ENCODE measurements at regions not wholly inside any gene's neighbourhood (a gene's known extent, or its start where the extent isn't known, plus 50 kb on each side); places are given as distances from the start of the nearest gene placed in this dataset.
"Not testable (repeated sequence)": the region's sequence is repeated elsewhere in the genome, so short reads cannot be mapped to it uniquely, and the experiment has no call there.

GRCh38 chr1:146710838-146711521, 227.1 kb upstream of the NBPF12 start:
- not testable (repeated sequence) for DNase-seq

GRCh38 chr1:146709302-146709701, 228.8 kb upstream of the NBPF12 start:
- DNase-seq, result not testable (repeated sequence)

GRCh38 chr1:146704162-146704724, 233.9 kb upstream of the NBPF12 start:
- not testable (repeated sequence) for DNase-seq

GRCh38 chr1:146701320-146701719, 236.8 kb upstream of the NBPF12 start:
- DNase-seq, result not testable (repeated sequence)

DNA sequence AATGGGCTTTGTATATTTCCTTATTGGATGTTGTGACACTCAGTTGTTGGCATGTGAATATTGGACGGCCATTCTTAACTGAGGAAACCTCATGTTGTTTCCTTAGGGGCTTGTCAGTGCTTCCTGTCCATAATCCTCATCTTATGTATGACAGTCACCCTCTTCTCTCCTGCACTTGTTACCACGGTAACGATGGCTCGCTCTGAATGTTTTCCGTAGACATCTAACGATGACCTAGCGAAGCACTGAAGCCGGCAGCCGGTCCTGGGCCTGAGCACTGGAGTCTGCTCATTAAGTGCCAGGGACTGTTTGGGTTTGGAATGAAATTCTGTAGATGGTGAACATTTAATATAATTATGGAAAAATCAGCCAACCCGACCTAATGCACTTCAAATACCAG, 242.7 kb upstream of the NBPF12 start:
- DNase-seq, result not testable (repeated sequence)

DNA sequence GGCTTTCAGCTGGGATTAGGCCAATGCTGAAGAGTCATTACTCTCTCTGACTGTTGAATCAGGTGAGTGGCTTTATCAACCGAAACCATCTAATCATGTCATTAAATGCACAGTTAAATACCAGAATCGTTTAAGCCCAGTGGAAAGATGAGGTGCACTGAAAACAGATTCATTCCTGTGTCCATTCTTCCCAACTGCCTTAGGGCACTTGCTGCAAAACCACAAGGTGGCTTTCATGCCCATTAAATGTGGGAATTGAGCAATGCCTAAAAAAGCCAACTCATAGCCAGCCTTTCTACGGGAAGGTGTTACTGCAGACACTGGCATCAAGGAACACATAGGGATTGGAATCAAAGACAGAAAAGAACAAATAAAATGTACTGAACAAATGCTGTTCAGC, 246.3 kb upstream of the NBPF12 start:
- not testable (repeated sequence) for DNase-seq

DNA sequence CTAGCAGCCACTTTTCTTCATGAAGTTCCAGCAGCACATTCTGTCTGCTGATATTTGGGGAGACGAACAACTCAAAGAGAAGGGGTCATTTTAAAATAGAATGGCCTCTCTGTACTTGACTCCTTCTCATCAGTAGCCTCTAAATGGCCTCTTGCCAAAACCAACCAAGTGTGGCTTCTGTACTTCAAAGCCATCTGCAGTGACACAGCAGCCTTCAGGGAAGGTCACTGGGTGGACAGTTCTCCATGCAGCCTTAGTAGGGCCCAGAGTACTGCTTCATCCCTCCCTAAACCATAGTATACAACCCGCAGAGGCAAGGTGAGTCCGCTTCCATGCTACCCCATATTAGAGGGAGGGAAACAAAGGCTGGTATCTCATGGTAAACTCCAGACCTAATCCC, 249.2 kb upstream of the NBPF12 start:
- DNase-seq, result not testable (repeated sequence)

DNA sequence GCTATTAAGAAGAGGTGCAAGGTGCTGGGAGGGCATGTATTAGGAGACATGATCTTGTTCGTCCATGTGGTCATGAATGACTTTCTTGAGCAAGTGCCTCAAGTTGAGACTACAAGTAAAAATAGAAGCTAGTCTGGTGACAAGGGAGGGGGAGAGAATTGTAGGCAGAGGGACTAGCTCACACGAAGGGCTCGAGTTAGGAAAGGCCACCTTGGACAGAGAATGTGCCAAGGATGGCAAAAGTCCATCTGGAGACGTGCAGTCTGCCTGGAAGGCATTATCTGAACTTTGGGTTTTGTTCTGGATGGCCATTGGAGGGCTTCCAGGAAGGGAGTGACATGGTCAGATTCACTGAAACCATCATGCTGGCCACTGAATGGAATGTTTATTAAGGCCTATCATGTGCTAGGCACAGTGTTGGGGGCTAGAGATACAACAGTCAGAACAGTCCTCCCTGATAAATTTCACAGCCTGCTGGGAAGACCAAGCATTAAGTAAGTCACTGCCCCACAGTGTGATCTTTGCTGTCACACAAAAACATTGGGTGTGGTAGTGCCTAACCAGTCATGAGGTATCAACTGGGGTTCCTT, 251.3 kb upstream of the NBPF12 start:
- DNase-seq, result not testable (repeated sequence)

DNA sequence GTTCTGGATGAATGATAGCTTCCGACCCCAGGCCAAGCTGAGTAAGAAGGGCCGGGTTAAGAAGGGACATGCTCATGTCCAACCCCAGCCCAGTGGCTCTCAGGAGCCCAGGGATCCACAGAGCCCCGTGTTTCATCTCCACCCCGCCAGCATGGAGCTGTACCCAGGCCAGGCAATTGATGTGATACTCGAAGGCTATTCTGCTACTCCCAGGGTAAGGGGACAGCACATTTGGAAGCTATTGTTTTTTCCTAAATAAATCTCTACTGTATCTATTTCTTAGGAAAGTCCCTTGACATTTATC, 255.0 kb upstream of the NBPF12 start:
- DNase-seq, result not testable (repeated sequence)

DNA sequence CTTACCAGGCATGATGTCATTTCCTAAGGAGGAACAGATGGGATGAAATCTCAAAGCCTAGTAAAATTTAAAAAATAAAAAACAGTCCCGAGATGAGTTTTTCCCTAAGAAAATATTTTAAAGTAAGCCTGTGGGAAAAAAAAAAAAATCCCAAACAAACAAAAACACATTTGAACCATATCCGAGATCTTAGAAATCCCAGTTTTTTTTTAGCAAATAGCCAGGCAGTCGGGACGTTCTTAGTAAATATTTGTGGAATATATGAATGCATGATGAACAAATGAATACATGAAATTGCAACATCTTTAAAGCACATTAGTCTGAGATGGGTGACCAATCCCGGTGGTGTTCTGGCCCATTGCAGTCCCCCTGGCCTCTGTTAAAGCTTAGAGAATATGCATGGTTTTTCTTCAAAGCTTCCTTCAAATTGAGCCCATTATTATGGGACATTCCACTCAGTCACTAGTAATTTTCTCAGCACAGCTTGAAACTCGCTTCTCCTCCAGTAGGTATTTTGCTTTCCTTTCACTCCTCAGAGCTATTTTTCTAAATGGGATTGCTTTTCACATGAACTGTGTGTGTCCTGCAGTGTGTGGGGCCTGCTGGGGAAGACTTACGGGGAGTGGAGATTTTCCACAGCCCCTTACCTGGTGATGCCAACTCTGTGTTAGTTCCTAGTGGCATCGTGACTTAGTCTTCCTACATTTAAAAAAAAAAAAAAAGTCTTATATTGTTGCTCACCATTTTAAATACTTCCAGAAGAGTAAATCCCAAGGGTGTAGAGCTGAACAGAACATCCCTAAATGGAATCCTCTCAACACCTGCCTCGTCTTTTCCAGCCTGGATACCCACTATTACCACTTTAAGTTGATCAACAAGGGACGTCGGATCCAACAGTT, 255.6 kb upstream of the NBPF12 start:
- DNase-seq, result not testable (repeated sequence)

- DNase-seq, result not testable (repeated sequence)
These were observed 264.3 kb upstream of the NBPF12 start for GRCh38 chr1:146673729-146674299.

DNA sequence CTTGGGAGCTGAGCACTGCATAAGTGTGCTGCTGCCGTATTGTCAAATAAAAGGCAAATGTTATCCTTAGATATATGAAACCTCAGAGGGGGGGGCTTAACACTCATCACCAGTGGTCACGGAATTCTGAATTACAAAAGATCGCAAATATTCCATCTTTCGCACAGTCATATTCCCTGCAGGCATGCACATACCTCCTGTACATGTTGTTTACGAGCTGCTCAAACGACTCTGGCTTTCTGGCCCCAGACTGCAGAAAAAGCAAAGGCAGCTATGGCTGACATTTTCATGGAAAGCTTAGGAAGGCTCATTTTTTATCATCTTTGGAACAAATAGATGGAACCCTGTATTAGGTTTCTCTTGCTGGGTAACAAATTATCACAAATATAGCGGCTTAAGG, 265.5 kb upstream of the NBPF12 start:
- DNase-seq, result not testable (repeated sequence)

- not testable (repeated sequence) for DNase-seq
These were observed 266.5 kb upstream of the NBPF12 start for GRCh38 chr1:146671588-146671987.

DNA sequence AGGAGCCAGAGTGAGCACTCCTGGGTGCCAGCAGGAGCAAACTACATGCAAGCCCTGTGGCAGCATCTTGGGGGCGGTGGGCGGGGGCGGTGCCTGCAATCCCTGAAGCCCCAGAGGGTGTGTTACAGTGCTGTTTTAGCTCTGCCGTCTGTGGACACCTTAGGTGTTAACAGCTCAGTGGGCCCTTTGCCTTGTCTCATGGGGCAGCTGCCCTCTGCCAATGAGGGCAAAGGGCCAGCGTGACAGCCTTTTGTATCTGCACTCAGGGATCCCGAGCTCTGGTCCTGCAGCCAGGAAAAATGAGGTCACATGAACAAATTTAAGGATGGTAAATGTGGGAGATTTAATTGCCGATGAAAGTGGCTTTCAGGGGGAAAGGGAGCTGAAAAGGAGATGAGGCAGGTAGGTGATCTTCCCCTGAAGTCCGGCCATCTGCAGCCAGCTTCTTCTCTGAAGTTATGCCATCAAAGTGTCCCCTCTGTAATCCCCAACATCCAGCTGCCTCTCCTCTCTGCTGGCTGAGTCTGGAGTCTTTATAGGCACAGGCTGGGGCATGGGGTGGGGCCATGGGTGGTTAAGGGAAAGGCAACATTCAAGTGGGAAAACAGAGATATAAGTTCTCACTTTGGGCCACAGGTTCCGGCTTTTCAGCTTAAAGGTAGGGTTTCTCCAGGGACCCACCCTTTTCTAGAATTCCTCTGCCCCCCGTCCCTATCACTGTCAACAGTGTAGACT, 267.1 kb upstream of the NBPF12 start:
- DNase-seq, result not testable (repeated sequence)

DNA sequence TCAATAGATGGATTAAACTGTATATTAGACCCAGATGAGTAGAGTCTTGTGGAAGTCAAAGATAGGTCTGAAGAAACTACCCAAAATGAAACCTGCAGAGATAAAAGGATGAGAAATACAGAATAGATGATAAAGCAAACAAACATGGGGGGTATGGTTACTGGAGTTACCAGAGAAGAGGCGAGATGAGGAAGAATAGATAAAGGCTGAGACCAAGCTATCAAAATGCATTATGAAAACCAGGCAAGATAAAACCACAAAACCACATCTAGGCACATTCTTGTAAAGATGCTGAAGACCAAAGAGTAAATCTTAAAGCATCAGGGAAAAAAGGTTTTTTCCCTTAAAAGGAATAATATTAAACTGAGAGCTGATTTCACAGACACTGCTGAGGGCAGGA, 271.8 kb upstream of the NBPF12 start:
- not testable (repeated sequence) for DNase-seq

DNA sequence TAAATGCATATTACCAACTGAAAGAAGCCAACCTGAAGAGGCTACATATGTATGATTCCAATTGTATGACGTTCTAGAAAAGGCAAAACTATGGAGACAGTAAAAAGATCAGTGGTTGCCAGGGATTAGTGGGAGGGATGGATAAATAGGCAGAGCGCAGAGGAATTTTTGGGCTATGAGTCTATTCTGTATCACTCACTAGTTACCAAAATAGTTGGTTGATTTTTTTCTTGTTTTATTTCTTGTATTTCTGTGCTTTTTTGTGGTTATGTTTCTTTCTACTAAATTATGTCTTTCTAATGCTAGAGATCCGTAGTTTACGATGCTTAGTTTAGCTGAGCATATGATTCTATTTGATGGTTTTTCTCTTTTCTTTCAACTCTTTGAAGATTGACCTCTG, 277.9 kb upstream of the NBPF12 start:
- DNase-seq, result not testable (repeated sequence)

GRCh38 chr1:146656356-146657060, 281.6 kb upstream of the NBPF12 start:
- DNase-seq, result not testable (repeated sequence)

- DNase-seq, result not testable (repeated sequence)
These were observed 283.4 kb upstream of the NBPF12 start for GRCh38 chr1:146654763-146655162.

DNA sequence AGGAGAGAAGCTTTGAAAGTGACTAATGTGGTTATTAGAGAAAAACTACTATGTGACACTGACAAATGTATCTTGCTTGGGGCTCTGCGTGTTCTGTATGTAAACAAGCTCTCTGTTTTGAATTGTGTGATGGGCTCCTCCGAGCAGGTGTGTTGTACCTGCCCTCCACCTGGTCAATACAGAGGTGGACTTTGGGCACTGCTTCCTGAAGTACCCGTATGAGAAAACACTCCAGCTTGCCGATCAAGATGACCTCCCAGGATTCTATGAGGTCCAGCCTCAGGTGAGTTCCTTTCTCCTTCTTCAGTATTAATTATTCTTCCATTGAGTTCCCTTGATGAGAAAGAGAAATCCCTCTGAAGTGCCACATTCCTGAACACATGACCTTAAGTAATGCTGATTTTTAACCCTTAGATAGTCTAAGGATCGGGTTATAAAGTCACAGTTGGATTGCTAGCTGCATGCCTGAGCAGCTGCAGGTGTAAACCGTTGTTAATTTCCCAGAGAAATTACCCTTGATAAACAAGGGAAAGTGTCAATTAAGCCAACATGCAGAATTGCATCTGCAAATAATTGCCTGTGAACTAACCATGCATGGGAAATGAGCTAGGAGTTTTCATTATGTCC, 292.0 kb upstream of the NBPF12 start:
- DNase-seq, result not testable (repeated sequence)

- DNase-seq, result not testable (repeated sequence)
These were observed 296.6 kb upstream of the NBPF12 start for GRCh38 chr1:146641534-146641933.

- DNase-seq, result not testable (repeated sequence)
These were observed 297.5 kb upstream of the NBPF12 start for GRCh38 chr1:146640671-146641070.
